ENCODE measurements at regions not wholly inside any gene's neighbourhood (a gene's known extent, or its start where the extent isn't known, plus 50 kb on each side); places are given as distances from the start of the nearest gene placed in this dataset.

- TF ChIP-seq CTCF (IDR thresholded peaks at IDR 0.05), result no peak
- TF ChIP-seq ZFX (IDR thresholded peaks at IDR 0.05; ENCODE audit: borderline replicate concordance), result no peak
Observed at GRCh38 chr5:165119175-165119574, 1613.8 kb downstream of the MAT2B start.

GRCh38 chr5:165126598-165126997, 1621.2 kb downstream of the MAT2B start:
- H3K27ac ChIP-seq, result no peak overlapping the region
- TF ChIP-seq ZFX (IDR thresholded peaks at IDR 0.05; ENCODE audit: borderline replicate concordance) (no peak), CTCF (IDR thresholded peaks at IDR 0.05) (no peak)

More at GRCh38 chr5:165119175-165119574, 1613.8 kb downstream of the MAT2B start:
- H3K27ac ChIP-seq, result no peak overlapping the region

DNA sequence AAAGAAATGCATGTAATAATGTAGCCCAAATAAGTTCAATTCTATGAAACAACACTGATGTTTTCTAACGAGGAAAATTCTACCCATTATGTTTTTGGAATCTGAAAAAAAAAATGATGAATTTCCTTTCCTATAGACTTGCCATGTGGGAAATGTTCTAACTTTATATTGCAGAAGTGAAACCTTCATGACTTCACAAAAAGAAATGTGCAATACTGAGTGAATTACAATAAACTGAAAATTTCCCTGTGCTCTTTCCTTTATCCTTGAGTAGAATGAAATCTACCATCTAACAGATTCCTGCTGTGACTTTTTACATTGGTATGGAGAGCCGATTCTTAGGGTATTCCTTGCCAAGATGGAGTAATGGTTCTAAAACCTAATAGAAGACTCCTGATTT, 1622.5 kb downstream of the MAT2B start:
- no peak overlapping the region for H3K27ac ChIP-seq
- TF ChIP-seq ZFX (IDR thresholded peaks at IDR 0.05; ENCODE audit: borderline replicate concordance), result no peak
- TF ChIP-seq CTCF (IDR thresholded peaks at IDR 0.05), result no peak

DNA sequence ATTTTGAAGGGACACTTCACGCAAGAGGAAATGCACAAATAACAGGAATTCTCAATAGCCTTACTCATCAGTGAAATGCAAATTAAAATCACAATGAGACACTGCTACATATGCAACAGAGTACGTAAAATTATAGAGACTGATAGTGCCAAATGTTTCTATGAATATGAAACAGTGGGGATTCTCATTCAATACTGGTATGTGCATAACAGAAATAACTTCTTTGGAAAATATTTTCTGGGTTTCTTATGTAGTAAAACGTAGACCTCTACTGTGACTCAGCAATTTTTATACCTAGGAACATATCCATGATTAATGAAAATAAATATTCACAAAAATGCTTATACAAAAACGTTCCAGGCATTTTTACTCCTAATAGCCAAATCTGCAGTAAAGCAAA, 1625.2 kb downstream of the MAT2B start:
- TF ChIP-seq ZFX (IDR thresholded peaks at IDR 0.05; ENCODE audit: borderline replicate concordance), result no peak
- no peak for TF ChIP-seq CTCF (IDR thresholded peaks at IDR 0.05)
- no peak overlapping the region for H3K27ac ChIP-seq

DNA sequence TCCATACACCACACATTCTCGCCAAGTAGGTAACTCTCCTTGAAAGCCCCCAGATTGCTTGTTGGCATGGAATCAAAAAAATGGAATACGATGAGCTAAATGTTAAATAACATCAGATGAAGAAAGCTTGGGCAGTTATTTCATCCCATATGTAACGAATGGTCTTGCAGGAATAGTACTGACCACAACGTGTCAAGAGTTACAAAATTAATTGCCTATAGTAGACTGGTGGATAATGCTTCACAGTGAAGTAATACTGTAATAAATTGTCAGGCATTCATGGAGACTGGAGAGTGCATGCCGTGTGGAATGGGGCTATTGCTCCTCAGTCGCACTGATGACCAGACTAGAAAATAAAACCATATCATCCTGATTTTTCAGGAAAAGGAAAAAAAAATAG, 1628.7 kb downstream of the MAT2B start:
- H3K27ac ChIP-seq, result no peak overlapping the region

GRCh38 chr5:165135565-165135964, 1630.1 kb downstream of the MAT2B start:
- H3K27ac ChIP-seq, result no peak overlapping the region
- TF ChIP-seq CTCF (IDR thresholded peaks at IDR 0.05) (no peak), ZFX (IDR thresholded peaks at IDR 0.05; ENCODE audit: borderline replicate concordance) (no peak)

More for the DNA sequence above, 1628.7 kb downstream of the MAT2B start:
- no peak for TF ChIP-seq CTCF (IDR thresholded peaks at IDR 0.05)
- no peak for TF ChIP-seq ZFX (IDR thresholded peaks at IDR 0.05; ENCODE audit: borderline replicate concordance)

DNA sequence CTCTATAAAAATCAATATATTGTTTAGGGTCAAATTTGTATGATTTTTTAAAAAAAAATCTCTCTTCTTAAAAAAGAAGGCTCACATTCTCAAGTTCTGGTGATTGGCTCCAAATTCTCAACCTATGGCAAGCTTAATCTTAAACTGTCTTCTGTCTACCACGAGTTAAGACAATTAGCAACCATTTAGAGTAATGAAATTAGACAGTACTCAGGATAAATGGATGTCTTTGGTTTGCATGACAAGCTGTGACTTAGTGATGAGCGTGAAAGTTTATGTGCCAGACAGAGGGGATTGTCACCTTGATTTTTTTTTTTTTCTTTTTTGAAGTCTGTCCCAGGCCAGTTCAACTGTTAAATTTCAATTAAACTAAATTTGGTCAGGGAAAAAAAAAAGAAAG, 1632.3 kb downstream of the MAT2B start:
- TF ChIP-seq ZFX (IDR thresholded peaks at IDR 0.05; ENCODE audit: borderline replicate concordance), result no peak
- no peak for TF ChIP-seq CTCF (IDR thresholded peaks at IDR 0.05)
- no peak overlapping the region for H3K27ac ChIP-seq
